ENCODE measurements at regions not wholly inside any gene's neighbourhood (a gene's known extent, or its start where the extent isn't known, plus 50 kb on each side); places are given as distances from the start of the nearest gene placed in this dataset.

DNA sequence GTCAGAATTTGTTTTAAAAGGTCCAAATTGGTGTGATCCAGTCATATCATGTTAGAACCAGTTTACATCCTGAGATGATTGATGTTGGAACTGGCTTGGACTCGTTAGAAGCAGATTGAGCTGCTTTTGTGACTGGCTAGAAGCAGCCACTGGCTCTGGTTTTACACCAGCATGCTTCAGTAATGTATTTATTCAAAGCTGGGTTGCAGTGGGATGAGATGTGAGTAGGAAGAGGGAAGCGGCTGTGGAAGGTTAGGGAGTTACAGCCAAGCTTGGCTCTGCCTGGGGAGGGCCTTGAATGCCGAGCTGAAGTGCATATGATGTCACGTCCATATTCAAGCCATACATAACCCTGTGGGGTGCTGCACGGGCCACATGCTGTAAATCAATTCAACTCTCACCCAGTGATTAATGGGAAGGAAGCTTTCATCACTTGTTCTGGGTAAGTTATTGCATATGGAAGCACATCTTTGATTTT lies 104.0 kb upstream of the SMAD3 start:
- intact Hi-C loops (cut with micrococcal nuclease; ENCODE audit: unreplicated experiment) = no loop called here
- H3K27ac ChIP-seq (ENCODE audit: control insufficient read depth, insufficient read depth) = no peak overlapping the region
- in situ Hi-C loops (cut with MboI) = no loop called here
- no peaks in the 10 kb centered on the region for H3K36me3 ChIP-seq (ENCODE audit: control insufficient read depth in 2 of 2, insufficient read depth in 2 of 2, low read length in 1 of 2)
- ChIA-PET CTCF (interaction anchor here (0.8 to 1.4 kb wide), 2 partner anchors 278 to 342 kb away, joined by 3 read pairs; no protein-coding TSS in a partner anchor), RAD21 (ENCODE audit: unreplicated experiment) (interaction anchor here (1.7 kb wide), 1 partner anchor 343 kb away, joined by 4 read pairs; no protein-coding TSS in a partner anchor), SMC1A (ENCODE audit: uncharacterized antibody, unreplicated experiment) (interaction anchor here (0.6 to 1.3 kb wide), 2 partner anchors 11 to 623 kb away, joined by 3 to 4 read pairs; no protein-coding TSS in a partner anchor), POLR2A (no interaction called here)
- no peaks in the 10 kb centered on the region for H3K79me2 ChIP-seq (ENCODE audit: control insufficient read depth, insufficient read depth, low read length)
- H3K27me3 ChIP-seq (replicated peaks in 1 of 2; ENCODE audit: control insufficient read depth in 2 of 2, insufficient read depth in 2 of 2, low read length in 1 of 2) = no peaks in the 10 kb centered on the region
- no peak overlapping the region for H3K4me2 ChIP-seq (ENCODE audit: control insufficient read depth, insufficient read depth)
- no peak for FAIRE-seq
- DNase-seq (ENCODE audit: low read depth, low spot score) = no peak
- no peak overlapping the region for H3K9ac ChIP-seq (ENCODE audit: control insufficient read depth, insufficient read depth, low read length)
- ATAC-seq = no peak
- no peak overlapping the region for H2AFZ ChIP-seq (ENCODE audit: control insufficient read depth, low read depth, low read length)
- no peaks in the 10 kb centered on the region for H3K9me3 ChIP-seq (replicated peaks; ENCODE audit: control insufficient read depth, insufficient read depth, low read length)
- H4K20me1 ChIP-seq (ENCODE audit: control insufficient read depth, insufficient read depth) = no peaks in the 10 kb centered on the region
- no peaks in the 10 kb centered on the region for H3K4me1 ChIP-seq (ENCODE audit: control insufficient read depth, insufficient read depth, low read length)
- 36% methylated on average over 5 of the region's 5 CpGs for WGBS (ENCODE audit: insufficient coverage, insufficient replicate concordance, low lambda C conversion rate, missing lambda C conversion rate)
- no TSS peak for BruUV-seq (replicated peaks)
- H3K4me3 ChIP-seq = no peak overlapping the region
- TF ChIP-seq ESRRA (IDR thresholded peaks at IDR 0.05; ENCODE audit: low read length) = no peak
- TF ChIP-seq HDGF (IDR thresholded peaks at IDR 0.05) = no peak
- TF ChIP-seq CREB1 (IDR thresholded peaks at IDR 0.05; ENCODE audit: low read depth) = no peak
- no peak for TF ChIP-seq YY1 (IDR thresholded peaks at IDR 0.05; ENCODE audit: low read depth, low read length)
- no peak for TF ChIP-seq RELA (IDR thresholded peaks at IDR 0.05; ENCODE audit: borderline replicate concordance, partially characterized antibody)
- TF ChIP-seq, protein P1, sequence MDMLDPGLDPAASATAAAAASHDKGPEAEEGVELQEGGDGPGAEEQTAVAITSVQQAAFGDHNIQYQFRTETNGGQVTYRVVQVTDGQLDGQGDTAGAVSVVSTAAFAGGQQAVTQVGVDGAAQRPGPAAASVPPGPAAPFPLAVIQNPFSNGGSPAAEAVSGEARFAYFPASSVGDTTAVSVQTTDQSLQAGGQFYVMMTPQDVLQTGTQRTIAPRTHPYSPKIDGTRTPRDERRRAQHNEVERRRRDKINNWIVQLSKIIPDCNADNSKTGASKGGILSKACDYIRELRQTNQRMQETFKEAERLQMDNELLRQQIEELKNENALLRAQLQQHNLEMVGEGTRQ (IDR thresholded peaks at IDR 0.05; ENCODE audit: borderline replicate concordance, low read depth, low read length) = no peak
- TF ChIP-seq GATAD2B (conservative IDR thresholded peaks at IDR 0.05; ENCODE audit: low read depth) = no peak
- no peak for TF ChIP-seq BCL11A (IDR thresholded peaks at IDR 0.05; ENCODE audit: low read depth, low read length)
- TF ChIP-seq SMC3 (IDR thresholded peaks at IDR 0.05; ENCODE audit: borderline replicate concordance, low read length) = no peak
- TF ChIP-seq, protein P2, sequence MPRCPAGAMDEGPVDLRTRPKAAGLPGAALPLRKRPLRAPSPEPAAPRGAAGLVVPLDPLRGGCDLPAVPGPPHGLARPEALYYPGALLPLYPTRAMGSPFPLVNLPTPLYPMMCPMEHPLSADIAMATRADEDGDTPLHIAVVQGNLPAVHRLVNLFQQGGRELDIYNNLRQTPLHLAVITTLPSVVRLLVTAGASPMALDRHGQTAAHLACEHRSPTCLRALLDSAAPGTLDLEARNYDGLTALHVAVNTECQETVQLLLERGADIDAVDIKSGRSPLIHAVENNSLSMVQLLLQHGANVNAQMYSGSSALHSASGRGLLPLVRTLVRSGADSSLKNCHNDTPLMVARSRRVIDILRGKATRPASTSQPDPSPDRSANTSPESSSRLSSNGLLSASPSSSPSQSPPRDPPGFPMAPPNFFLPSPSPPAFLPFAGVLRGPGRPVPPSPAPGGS (IDR thresholded peaks at IDR 0.05; ENCODE audit: borderline replicate concordance, insufficient read depth, low read depth, low read length, poor library complexity, severe bottlenecking) = no peak
- TF ChIP-seq SMAD5 (IDR thresholded peaks at IDR 0.05; ENCODE audit: low read depth) = no peak
- TF ChIP-seq JUNB (IDR thresholded peaks at IDR 0.05) = no peak
- no peak for TF ChIP-seq SMAD1 (IDR thresholded peaks at IDR 0.05; ENCODE audit: low read depth, partially characterized antibody)
- TF ChIP-seq SRF (IDR thresholded peaks at IDR 0.05; ENCODE audit: low read depth in 2 of 2, low read length in 2 of 2) = no peak
- TF ChIP-seq, protein P3, sequence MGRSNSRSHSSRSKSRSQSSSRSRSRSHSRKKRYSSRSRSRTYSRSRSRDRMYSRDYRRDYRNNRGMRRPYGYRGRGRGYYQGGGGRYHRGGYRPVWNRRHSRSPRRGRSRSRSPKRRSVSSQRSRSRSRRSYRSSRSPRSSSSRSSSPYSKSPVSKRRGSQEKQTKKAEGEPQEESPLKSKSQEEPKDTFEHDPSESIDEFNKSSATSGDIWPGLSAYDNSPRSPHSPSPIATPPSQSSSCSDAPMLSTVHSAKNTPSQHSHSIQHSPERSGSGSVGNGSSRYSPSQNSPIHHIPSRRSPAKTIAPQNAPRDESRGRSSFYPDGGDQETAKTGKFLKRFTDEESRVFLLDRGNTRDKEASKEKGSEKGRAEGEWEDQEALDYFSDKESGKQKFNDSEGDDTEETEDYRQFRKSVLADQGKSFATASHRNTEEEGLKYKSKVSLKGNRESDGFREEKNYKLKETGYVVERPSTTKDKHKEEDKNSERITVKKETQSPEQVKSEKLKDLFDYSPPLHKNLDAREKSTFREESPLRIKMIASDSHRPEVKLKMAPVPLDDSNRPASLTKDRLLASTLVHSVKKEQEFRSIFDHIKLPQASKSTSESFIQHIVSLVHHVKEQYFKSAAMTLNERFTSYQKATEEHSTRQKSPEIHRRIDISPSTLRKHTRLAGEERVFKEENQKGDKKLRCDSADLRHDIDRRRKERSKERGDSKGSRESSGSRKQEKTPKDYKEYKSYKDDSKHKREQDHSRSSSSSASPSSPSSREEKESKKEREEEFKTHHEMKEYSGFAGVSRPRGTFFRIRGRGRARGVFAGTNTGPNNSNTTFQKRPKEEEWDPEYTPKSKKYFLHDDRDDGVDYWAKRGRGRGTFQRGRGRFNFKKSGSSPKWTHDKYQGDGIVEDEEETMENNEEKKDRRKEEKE (IDR thresholded peaks at IDR 0.05) = no peak
- no peak for TF ChIP-seq NR2C2 (IDR thresholded peaks at IDR 0.05; ENCODE audit: borderline replicate concordance, control insufficient read depth, insufficient read length, low read depth)
- no peak for TF ChIP-seq ZZZ3 (IDR thresholded peaks at IDR 0.05; ENCODE audit: control insufficient read depth, insufficient read length, low read depth)
